C4-2B (cell line): ENCODE measurements at regions not wholly inside any gene's neighbourhood (a gene's known extent, or its start where the extent isn't known, plus 50 kb on each side); places are given as distances from the start of the nearest gene placed in this dataset.
"Not testable (repeated sequence)": the region's sequence is repeated elsewhere in the genome, so short reads cannot be mapped to it uniquely, and the experiment has no call there.

Source experiments
- H3K27ac ChIP-seq: fragments of 450-650 bp; 2 replicates; pipeline ENCODE4 v1.5.1; 2017
- CTCF ChIP-seq: fragments of 450-650 bp; conservative IDR thresholded peaks from 2 replicates; pipeline ENCODE4 v1.5.1; 2017; ENCODE audit warnings: mild to moderate bottlenecking
- ZFX ChIP-seq: fragments of 450-650 bp; IDR thresholded peaks from 2 replicates; pipeline ENCODE4 v1.6.1; 2017

- H3K27ac ChIP-seq: no peak overlapping the region
- TF ChIP-seq ZFX (no peak), CTCF (no peak)
These were observed 277.4 kb downstream of the CCER1 start for GRCh38 chr12:90677552-90677951.

- no peak for TF ChIP-seq CTCF
- TF ChIP-seq ZFX: no peak
These were observed 277.9 kb downstream of the CCER1 start for GRCh38 chr12:90677055-90677454.

GRCh38 chr12:90675106-90675505, 279.9 kb downstream of the CCER1 start:
- H3K27ac ChIP-seq: no peak overlapping the region
- TF ChIP-seq CTCF (no peak), ZFX (no peak)

More at GRCh38 chr12:90677055-90677454, 277.9 kb downstream of the CCER1 start:
- H3K27ac ChIP-seq: no peak overlapping the region

- no peak overlapping the region for H3K27ac ChIP-seq
- TF ChIP-seq CTCF: no peak
- no peak for TF ChIP-seq ZFX
These were observed 282.9 kb downstream of the CCER1 start for GRCh38 chr12:90672081-90672480.

- not testable (repeated sequence) for H3K27ac ChIP-seq
These were observed 291.0 kb downstream of the CCER1 start for GRCh38 chr12:90663949-90664348.

GRCh38 chr12:90659060-90659459, 295.9 kb downstream of the CCER1 start:
- H3K27ac ChIP-seq: no peak overlapping the region
- TF ChIP-seq ZFX: no peak
- no peak for TF ChIP-seq CTCF

- TF ChIP-seq CTCF: no peak
- TF ChIP-seq ZFX: no peak
- no peak overlapping the region for H3K27ac ChIP-seq
These were observed 301.9 kb downstream of the CCER1 start for GRCh38 chr12:90653040-90653439.

- TF ChIP-seq CTCF (no peak), ZFX (no peak)
- H3K27ac ChIP-seq: no peak overlapping the region
These were observed 302.7 kb downstream of the CCER1 start for GRCh38 chr12:90652280-90652679.
